Upper lobe of right lung (tissue), 1 donor: ENCODE measurements at regions not wholly inside any gene's neighbourhood (a gene's known extent, or its start where the extent isn't known, plus 50 kb on each side); places are given as distances from the start of the nearest gene placed in this dataset.

Experiments used
- ATAC-seq: fragments of 200-7000 bp; cut with Tn5 transposase; one replicate; pipeline ENCODE4 v1.9.1; 2020; ENCODE audit warnings: mild to moderate bottlenecking, moderate library complexity
- DNase-seq: peaks from one replicate; pipeline ENCODE4 v3.0.0-alpha.2; 2020
- H3K27ac ChIP-seq: fragments of 200-600 bp; one replicate; pipeline ENCODE4 v1.8.0; 2022
- H3K27me3 ChIP-seq: fragments of 200-600 bp; one replicate; pipeline ENCODE4 v1.8.0; 2022; ENCODE audit warnings: mild to moderate bottlenecking
- H3K36me3 ChIP-seq: fragments of 200-600 bp; one replicate; pipeline ENCODE4 v1.8.0; 2022
- H3K4me1 ChIP-seq: fragments of 200-600 bp; one replicate; pipeline ENCODE4 v1.8.0; 2022
- H3K4me3 ChIP-seq: fragments of 200-600 bp; one replicate; pipeline ENCODE4 v1.8.0; 2022; ENCODE audit warnings: mild to moderate bottlenecking
- H3K9me3 ChIP-seq: fragments of 200-600 bp; one replicate; pipeline ENCODE4 v1.8.0; 2022
- CTCF ChIP-seq: fragments of 200-600 bp; IDR thresholded peaks from one replicate; pipeline ENCODE4 v1.8.0; 2022; ENCODE audit warnings: antibody characterized with exemption
- intact Hi-C: fragments of 100-400 bp; cut with DNase I; formaldehyde crosslinking; loops from one replicate; pipeline ENCODE4 v1.11.0; 2022
- donor health status: DM: no; HTN: yes; CAD: no; lungs with severe emphysema.

DNA sequence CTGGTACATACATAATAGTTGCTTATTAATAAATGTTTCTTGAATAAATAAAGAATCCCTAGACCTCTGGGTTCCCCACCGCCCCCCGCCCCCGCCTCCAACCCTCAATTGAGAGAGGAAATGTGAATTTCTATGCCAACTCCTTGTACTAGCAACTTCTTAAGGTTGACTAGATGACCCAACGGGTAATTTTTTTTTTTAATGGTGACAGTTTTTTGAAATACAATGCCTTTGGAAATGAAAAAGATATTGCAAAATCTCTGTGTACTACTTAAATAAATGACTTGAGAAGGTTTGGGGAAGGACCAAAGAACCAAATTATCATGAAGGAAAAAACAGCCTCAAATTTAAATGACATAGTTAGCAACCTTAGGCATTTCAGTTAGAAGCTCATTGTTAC is 640.3 kb downstream of the TBC1D4 start:
- Histone ChIP-seq H3K4me3 (no peak overlapping the region), H3K27me3 (no peaks in the 10 kb centered on the region), H3K36me3 (no peaks in the 10 kb centered on the region), H3K4me1 (no peaks in the 10 kb centered on the region), H3K27ac (no peak overlapping the region), H3K9me3 (no peaks in the 10 kb centered on the region)
- DNase-seq: no peak
- no peak for TF ChIP-seq CTCF
- intact Hi-C loops: no loop called here
- ATAC-seq: no peak

GRCh38 chr13:74841123-74841522 is 640.8 kb downstream of the TBC1D4 start:
- Histone ChIP-seq H3K36me3 (no peaks in the 10 kb centered on the region), H3K4me3 (no peak overlapping the region), H3K27ac (no peak overlapping the region), H3K9me3 (no peaks in the 10 kb centered on the region), H3K27me3 (no peaks in the 10 kb centered on the region), H3K4me1 (no peaks in the 10 kb centered on the region)
- no peak for TF ChIP-seq CTCF
- intact Hi-C loops: no loop called here
- ATAC-seq: no peak
- DNase-seq: no peak

DNA sequence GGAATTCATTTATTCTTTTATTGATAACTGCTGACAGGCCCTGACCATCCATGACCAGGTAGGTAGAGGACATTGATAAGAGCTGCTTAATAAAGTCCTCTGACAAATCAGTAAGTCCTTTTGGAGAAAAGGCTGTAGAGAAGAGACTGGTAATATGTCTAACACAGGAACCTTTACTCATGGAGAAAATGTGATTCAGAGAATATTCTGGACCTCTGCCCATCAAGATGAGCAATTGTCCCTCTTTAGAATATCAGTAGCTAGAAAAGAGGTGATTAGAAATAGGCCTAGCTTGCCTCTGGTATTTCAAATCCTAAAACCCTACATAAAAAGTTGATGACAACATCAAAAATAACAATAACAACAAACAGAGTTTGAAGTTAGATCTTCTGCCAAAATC is 642.3 kb downstream of the TBC1D4 start:
- H3K9me3 ChIP-seq: no peaks in the 10 kb centered on the region
- DNase-seq (no peak), ATAC-seq (no peak)
- TF ChIP-seq CTCF: no peak
- no peak overlapping the region for H3K4me3 ChIP-seq
- H3K27ac ChIP-seq: no peak overlapping the region
- H3K27me3 ChIP-seq: no peaks in the 10 kb centered on the region
- no peaks in the 10 kb centered on the region for H3K4me1 ChIP-seq
- H3K36me3 ChIP-seq: no peaks in the 10 kb centered on the region
- intact Hi-C loops: no loop called here

DNA sequence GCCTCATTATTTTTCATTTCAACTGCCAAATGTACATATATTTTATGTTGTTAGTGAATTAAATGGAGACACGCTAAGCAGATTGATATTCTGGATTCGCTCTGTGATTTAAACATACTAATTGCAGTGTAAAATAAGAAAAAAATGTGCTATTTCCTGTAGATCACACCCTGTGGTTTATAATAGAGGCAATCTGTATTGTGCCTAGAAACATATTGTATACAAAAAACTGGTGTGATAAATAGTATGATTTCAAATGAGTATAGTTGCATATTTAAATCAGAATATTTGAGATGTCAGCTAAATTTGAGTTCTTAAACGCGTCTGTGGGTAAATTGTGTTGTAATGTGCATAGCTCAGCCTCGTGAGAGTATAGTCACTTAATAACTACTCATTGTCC is 643.9 kb downstream of the TBC1D4 start:
- DNase-seq: no peak
- Histone ChIP-seq H3K9me3 (no peaks in the 10 kb centered on the region), H3K27ac (no peak overlapping the region), H3K36me3 (no peaks in the 10 kb centered on the region), H3K4me3 (no peak overlapping the region), H3K4me1 (no peaks in the 10 kb centered on the region), H3K27me3 (no peaks in the 10 kb centered on the region)
- ATAC-seq: no peak
- no peak for TF ChIP-seq CTCF
- intact Hi-C loops: no loop called here

DNA sequence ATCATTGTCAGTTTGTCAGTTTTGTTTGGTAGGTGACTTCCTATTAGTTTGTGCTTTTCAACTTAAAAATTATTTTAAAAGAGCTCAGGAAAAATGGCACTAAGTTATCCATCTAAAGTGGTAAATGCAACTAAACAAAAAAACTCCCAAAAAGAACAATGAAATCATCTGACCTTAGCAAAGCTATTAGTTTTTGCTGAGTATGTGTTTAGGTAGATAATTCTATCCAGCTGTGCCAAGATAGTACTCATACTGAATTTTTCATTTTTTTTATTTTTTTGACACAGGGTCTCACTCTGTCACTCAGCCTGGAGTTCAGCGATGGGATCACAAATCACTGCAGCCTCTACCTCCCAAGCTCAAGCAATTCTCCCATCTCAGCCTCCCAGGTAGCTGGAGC is 645.3 kb downstream of the TBC1D4 start:
- no peaks in the 10 kb centered on the region for H3K27me3 ChIP-seq
- H3K4me1 ChIP-seq: no peaks in the 10 kb centered on the region
- no peak overlapping the region for H3K27ac ChIP-seq
- no peaks in the 10 kb centered on the region for H3K36me3 ChIP-seq
- no peak for ATAC-seq
- intact Hi-C loops: no loop called here
- H3K4me3 ChIP-seq: no peak overlapping the region
- H3K9me3 ChIP-seq: no peaks in the 10 kb centered on the region
- no peak for TF ChIP-seq CTCF
- DNase-seq: no peak

GRCh38 chr13:74835579-74835978 is 646.4 kb downstream of the TBC1D4 start:
- H3K27me3 ChIP-seq: no peaks in the 10 kb centered on the region
- H3K9me3 ChIP-seq: no peaks in the 10 kb centered on the region
- ATAC-seq (no peak), DNase-seq (no peak)
- H3K4me3 ChIP-seq: no peak overlapping the region
- no peaks in the 10 kb centered on the region for H3K36me3 ChIP-seq
- H3K4me1 ChIP-seq: no peaks in the 10 kb centered on the region
- no peak for TF ChIP-seq CTCF
- H3K27ac ChIP-seq: no peak overlapping the region
- intact Hi-C loops: no loop called here
